NCI-H524 (cell line): ENCODE measurements at regions not wholly inside any gene's neighbourhood (a gene's known extent, or its start where the extent isn't known, plus 50 kb on each side); places are given as distances from the start of the nearest gene placed in this dataset.
A peak's percentile ranks its signal among the peaks of the same experiment; 100 is the strongest.
"Not testable (repeated sequence)": the region's sequence is repeated elsewhere in the genome, so short reads cannot be mapped to it uniquely, and the experiment has no call there.

ENCODE experiments used
- DNase-seq, 2 experiments: peaks; one replicate each; lab custom pipeline; 2025; lab: John Stamatoyannopoulos, UW

DNA sequence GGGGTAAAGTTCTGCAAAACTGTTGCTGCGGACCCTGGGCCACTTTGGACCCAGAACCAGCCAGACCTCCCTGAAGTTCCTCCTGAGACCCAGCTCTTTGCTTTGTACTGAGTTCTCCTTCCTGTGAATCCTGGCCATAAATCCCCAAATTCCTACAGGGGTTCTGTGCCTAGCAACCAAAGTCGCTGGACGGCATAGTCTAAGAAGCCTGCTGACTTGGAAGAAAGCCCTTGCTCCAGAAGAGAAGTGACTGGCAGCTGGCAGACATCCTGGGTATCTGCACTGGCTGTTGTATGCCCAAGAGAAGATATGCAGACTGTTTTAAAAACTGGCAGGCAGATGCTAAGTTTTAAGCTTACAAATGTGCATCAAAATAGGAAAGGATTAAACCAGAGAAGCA, 99.9 kb upstream of the SLC24A4 start:
- DNase-seq, result no peak

- DNase-seq, result no peak
Observed at GRCh38 chr14:92224358-92224954, 98.5 kb upstream of the SLC24A4 start.

- no peak for DNase-seq
Observed at GRCh38 chr14:92225731-92226130, 97.2 kb upstream of the SLC24A4 start.

DNA sequence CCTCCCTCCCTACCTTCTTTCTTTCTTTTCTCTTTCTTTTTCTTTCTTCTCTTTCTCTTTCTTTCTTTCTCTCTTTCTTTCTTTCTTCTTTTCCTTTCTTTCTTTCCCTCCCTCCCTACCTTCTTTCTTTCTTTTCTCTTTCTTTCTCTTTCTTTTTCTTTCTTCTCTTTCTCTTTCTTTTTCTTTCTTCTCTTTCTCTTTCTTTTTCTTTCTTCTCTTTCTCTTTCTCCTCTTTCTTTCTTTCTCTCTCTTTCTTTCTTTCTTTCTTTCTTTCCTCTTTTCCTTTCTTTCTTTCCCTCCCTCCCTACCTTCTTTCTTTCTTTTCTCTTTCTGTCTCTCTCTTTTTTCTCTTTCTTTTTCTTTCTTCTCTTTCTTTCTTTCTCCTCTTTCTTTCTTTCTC, 96.8 kb upstream of the SLC24A4 start:
- DNase-seq, result not testable (repeated sequence)

- DNase-seq, result peak; percentile 64 to 80
Observed at GRCh38 chr14:92236243-92236900, 86.6 kb upstream of the SLC24A4 start.

DNA sequence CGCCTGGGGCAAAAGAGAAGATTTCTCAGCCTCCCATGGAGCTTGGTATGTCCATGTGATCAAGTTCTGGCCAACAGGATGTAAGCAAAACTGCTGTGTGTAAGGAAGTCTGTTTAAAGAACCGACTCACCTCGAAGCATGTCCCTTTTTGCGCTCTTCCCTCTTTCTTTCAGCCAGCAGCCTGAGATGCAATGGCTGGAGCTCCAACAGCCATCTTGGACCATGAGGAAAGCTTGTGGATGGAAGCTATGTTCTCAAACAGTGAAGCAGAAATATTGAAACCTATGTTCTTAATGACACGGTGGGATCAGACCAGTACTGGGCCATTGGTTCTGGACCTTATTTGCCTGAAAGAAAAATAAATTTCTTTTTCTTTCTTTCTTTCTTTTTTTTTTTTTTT, 82.3 kb upstream of the SLC24A4 start:
- no peak for DNase-seq

- no peak for DNase-seq
Observed at GRCh38 chr14:92241966-92242595, 80.9 kb upstream of the SLC24A4 start.

- DNase-seq, result no peak
Observed at GRCh38 chr14:92244805-92245204, 78.2 kb upstream of the SLC24A4 start.

- DNase-seq, result no peak
Observed at GRCh38 chr14:92247341-92247740, 75.6 kb upstream of the SLC24A4 start.

DNA sequence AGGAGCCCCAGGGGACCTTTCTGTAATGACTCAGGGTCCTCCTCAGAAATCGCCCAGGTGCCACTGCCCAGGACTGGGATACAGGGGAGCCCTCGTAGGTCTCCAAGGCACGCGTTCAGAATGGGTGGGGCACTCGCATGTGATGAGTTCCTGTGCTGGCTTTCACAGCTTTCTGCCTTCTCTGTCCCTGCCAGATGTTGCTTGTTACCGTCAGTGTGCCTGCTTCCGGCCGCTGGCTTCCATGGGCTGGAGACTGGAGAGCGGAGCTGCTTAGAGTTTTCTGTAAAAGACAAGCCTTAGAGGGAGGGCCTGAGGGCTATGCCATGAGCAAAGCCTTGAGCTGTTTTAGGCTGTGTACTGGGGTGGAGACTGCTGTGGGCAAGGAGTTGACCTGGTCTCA, 75.0 kb upstream of the SLC24A4 start:
- no peak for DNase-seq

- no peak for DNase-seq
Observed at GRCh38 chr14:92248696-92249095, 74.3 kb upstream of the SLC24A4 start.

DNA sequence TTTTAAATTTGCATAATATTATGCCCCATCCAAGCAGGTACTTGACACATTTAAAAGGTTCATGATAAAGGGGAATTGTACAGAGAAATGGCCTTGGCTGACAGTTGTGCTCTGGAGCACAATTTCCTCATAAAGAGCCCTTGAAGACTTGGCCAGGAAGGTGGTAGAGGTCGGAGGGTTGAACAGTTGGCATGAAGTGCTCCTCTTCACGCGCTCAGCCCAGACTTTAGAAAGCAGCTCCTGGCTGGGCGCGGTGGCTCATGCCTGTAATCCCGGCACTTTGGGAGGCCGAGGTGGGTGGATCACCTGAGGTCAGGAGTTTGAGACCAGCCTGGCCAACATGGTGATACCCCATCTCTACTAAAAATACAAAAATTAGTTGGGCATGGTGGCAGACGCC, 72.6 kb upstream of the SLC24A4 start:
- peak in 1 of 2 experiments; percentile 33 for DNase-seq

- DNase-seq, result peak; percentile 80 to 89
Observed at GRCh38 chr14:92252323-92252722, 70.6 kb upstream of the SLC24A4 start.

- DNase-seq, result peak; percentile 33 to 63
Observed at GRCh38 chr14:92253381-92253894, 69.5 kb upstream of the SLC24A4 start.

GRCh38 chr14:92254786-92255185, 68.2 kb upstream of the SLC24A4 start:
- DNase-seq, result peak; percentile 34 to 56

DNA sequence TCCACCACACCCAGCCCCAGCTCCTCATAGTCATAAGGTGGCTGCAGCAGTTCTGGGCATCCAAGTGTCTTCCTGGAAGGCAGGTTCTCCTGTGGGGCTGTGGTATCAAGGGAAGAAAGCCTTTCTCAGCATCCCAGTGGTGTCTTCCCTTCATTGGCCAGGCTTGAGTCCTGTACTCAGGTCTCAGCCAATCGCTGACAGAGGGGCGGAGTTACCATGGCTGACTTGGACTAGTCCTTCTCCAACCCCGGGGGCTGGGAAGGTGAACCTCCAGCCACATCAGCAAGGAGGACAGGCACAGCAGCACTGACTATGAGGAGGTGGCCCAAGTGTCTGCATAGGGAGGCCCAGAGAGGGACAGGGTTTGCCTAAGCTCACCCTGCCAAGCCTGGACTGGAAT, 64.0 kb upstream of the SLC24A4 start:
- no peak for DNase-seq

GRCh38 chr14:92259613-92260357, 63.2 kb upstream of the SLC24A4 start:
- DNase-seq, result no peak

DNA sequence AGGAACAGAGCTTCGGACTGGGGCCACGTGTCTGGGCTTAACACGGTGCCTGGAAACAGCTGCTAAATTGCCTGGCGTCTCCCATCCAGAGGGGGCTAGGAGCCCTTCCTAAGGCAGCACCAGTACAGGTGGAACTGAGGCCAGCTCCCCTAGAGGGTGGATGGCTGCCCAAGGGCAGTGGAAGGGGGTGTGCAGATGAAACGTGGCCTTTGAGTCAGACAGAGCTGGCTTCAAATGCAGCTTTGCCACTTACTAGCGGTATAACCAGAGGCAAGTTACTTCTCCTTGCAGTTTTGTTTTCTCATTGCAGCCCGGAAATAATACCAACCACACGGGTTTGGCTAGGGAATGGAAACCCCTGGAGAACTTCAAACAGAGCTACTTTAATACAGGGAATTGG, 59.3 kb upstream of the SLC24A4 start:
- no peak for DNase-seq

- no peak for DNase-seq
Observed at GRCh38 chr14:92264195-92264594, 58.8 kb upstream of the SLC24A4 start.

- DNase-seq, result no peak
Observed at GRCh38 chr14:92266216-92266615, 56.7 kb upstream of the SLC24A4 start.
